Breast epithelium (tissue), 4 donors: ENCODE measurements at regions not wholly inside any gene's neighbourhood (a gene's known extent, or its start where the extent isn't known, plus 50 kb on each side); places are given as distances from the start of the nearest gene placed in this dataset.

Experiments
- DNase-seq, 2 donors: peaks; one replicate each; pipeline ENCODE4 v3.0.0-alpha.2; 2019; ENCODE audit warnings: low spot score in 2 of 2
- H3K27ac ChIP-seq, 2 donors: fragments of 200-600 bp; sonication (generic) in 1 of 2; one replicate each; pipeline ENCODE4 v1.5.1; 2016 to 2019; ENCODE audit warnings: mild to moderate bottlenecking in 1 of 2
- H3K27me3 ChIP-seq, 2 donors: fragments of 200-600 bp; sonication (generic) in 1 of 2; one replicate each; pipeline versions ENCODE4 v1.5.1 to v1.6.0; 2017 to 2019; ENCODE audit warnings: control low read depth in 1 of 2, mild to moderate bottlenecking in 1 of 2
- H3K36me3 ChIP-seq: fragments of 200-600 bp; one replicate; pipeline ENCODE4 v1.5.1; 2019
- H3K4me1 ChIP-seq, 2 donors: fragments of 200-600 bp; sonication (generic); one replicate each; pipeline ENCODE4 v1.5.1; 2016 to 2019; ENCODE audit warnings: control low read depth in 1 of 2
- H3K4me3 ChIP-seq, 3 donors: fragments of 200-600 bp; sonication (generic); 1 replicate in 2 of 3; 2 replicates in 1 of 3; pipeline ENCODE4 v1.5.1; 2016 to 2019; ENCODE audit warnings: mild to moderate bottlenecking in 3 of 3, moderate library complexity in 2 of 3
- H3K9me3 ChIP-seq, 2 donors: fragments of 200-600 bp; sonication (generic) in 1 of 2; one replicate each; pipeline ENCODE4 v1.5.1; 2016 to 2019; ENCODE audit warnings: control low read depth in 1 of 2
- POLR2A ChIP-seq: fragments of 450-650 bp; IDR thresholded peaks from one replicate; pipeline ENCODE4 v1.6.1; 2016; ENCODE audit warnings: antibody characterized with exemption, mild to moderate bottlenecking, moderate library complexity
- POLR2AphosphoS5 ChIP-seq, 3 donors: sonication (generic); formaldehyde crosslinking; IDR thresholded peaks; one replicate each; pipeline ENCODE4 v1.6.1; 2017; ENCODE audit warnings: antibody characterized with exemption in 3 of 3
- intact Hi-C: fragments of 100-400 bp; cut with DNase I; formaldehyde crosslinking; loops from one replicate; pipeline ENCODE4 v1.15.1; 2023; ENCODE audit warnings: low total_unique reads
- TF ChIP-seq, protein P1 (sequence below), 3 donors: fragments of 450-650 bp; IDR thresholded peaks; one replicate each; pipeline ENCODE4 v1.5.1; 2016 to 2017; ENCODE audit warnings: antibody characterized with exemption in 3 of 3, mild to moderate bottlenecking in 3 of 3, moderate library complexity in 3 of 3

DNA sequence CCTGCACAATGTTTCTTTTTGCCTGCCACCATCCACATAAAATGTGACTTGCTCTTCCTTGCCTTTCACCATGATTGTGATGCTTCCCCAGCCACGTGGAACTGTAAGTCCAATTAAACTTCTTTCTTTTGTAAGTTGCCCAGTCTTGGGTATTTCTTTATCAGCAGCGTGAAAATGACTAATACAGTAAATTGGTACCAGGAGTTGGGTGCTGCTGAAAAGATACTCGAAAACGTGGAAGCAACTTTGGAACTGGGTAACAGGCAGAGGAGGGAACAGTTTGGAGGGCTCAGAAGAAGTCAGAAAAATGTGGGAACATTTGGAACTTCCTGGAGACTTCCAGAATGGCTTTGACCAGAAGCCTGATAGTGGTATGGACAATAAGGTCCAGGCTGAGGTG is 425.3 kb downstream of the GPATCH2 start:
- TF ChIP-seq, protein P1, sequence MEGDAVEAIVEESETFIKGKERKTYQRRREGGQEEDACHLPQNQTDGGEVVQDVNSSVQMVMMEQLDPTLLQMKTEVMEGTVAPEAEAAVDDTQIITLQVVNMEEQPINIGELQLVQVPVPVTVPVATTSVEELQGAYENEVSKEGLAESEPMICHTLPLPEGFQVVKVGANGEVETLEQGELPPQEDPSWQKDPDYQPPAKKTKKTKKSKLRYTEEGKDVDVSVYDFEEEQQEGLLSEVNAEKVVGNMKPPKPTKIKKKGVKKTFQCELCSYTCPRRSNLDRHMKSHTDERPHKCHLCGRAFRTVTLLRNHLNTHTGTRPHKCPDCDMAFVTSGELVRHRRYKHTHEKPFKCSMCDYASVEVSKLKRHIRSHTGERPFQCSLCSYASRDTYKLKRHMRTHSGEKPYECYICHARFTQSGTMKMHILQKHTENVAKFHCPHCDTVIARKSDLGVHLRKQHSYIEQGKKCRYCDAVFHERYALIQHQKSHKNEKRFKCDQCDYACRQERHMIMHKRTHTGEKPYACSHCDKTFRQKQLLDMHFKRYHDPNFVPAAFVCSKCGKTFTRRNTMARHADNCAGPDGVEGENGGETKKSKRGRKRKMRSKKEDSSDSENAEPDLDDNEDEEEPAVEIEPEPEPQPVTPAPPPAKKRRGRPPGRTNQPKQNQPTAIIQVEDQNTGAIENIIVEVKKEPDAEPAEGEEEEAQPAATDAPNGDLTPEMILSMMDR (IDR thresholded peaks at IDR 0.05): no peak
- TF ChIP-seq POLR2A: no peak
- no peak for TF ChIP-seq POLR2AphosphoS5 (IDR thresholded peaks at IDR 0.05)
- Histone ChIP-seq H3K27ac (no peak overlapping the region), H3K4me1 (no peaks in the 10 kb centered on the region), H3K4me3 (no peak overlapping the region), H3K36me3 (no peaks in the 10 kb centered on the region), H3K9me3 (peaks cover 5 to 15% of the 10 kb centered on the region in 2 donors), H3K27me3 (no peaks in the 10 kb centered on the region)
- DNase-seq: no peak
- intact Hi-C loops: loop anchor here (5.0 kb wide), 1 partner anchor 467 kb away; no protein-coding TSS in a partner anchor

- Histone ChIP-seq H3K4me1 (no peaks in the 10 kb centered on the region), H3K9me3 (peaks cover 0 to 7% of the 10 kb centered on the region in 2 donors), H3K27ac (no peak overlapping the region), H3K36me3 (no peaks in the 10 kb centered on the region), H3K27me3 (no peaks in the 10 kb centered on the region), H3K4me3 (no peak overlapping the region)
- DNase-seq: no peak
- intact Hi-C loops: no loop called here
- TF ChIP-seq POLR2AphosphoS5 (IDR thresholded peaks at IDR 0.05) (no peak), POLR2A (no peak)
- TF ChIP-seq, protein P1 (IDR thresholded peaks at IDR 0.05): no peak
Observed at GRCh38 chr1:217196616-217197015, 434.3 kb downstream of the GPATCH2 start.

DNA sequence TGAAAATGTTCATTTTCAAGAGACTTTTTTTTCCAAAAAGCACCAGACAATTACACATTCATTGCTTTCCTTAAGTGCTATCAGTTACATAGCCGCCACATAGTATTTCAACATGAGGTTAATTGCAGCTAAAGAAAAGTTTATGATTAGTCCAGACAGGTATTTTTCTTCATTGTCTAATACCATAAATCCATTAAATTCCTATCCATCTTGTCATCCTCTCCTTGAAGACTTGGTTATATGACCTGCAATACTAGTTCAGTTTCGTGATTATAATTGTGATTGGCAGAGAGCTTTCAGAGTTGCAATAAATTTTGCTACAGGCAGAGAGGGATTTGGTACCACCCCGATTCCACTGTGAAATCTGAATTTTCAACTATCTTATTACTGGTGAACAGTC is 437.7 kb downstream of the GPATCH2 start:
- Histone ChIP-seq H3K4me1 (no peaks in the 10 kb centered on the region), H3K27me3 (no peaks in the 10 kb centered on the region), H3K4me3 (no peak overlapping the region), H3K36me3 (no peaks in the 10 kb centered on the region), H3K27ac (no peak overlapping the region), H3K9me3 (no peaks in the 10 kb centered on the region)
- intact Hi-C loops: no loop called here
- no peak for DNase-seq
- TF ChIP-seq, protein P1 (IDR thresholded peaks at IDR 0.05): no peak
- TF ChIP-seq POLR2A (no peak), POLR2AphosphoS5 (IDR thresholded peaks at IDR 0.05) (no peak)

DNA sequence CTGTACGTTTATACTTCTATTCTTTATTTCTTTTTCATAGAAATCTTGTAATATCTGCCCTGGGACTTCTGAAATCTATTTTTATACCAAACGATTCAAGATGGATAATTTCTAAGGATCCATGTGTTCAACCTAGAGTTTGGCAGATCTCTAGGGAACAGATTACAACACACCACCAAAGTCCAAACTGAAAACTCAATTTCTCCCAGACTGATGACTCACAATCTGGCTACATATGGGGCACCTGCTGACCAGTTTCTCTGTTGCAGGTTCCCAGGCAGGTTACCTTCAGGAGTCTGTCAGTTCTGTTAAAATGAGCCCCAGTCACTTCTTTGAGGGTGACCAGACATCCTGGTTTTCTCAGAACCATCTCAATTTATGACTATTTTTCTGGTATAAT is 439.4 kb downstream of the GPATCH2 start:
- Histone ChIP-seq H3K27ac (no peak overlapping the region), H3K36me3 (no peaks in the 10 kb centered on the region), H3K9me3 (no peaks in the 10 kb centered on the region), H3K27me3 (no peaks in the 10 kb centered on the region), H3K4me1 (no peaks in the 10 kb centered on the region), H3K4me3 (no peak overlapping the region)
- no peak for TF ChIP-seq POLR2AphosphoS5 (IDR thresholded peaks at IDR 0.05)
- no peak for TF ChIP-seq POLR2A
- TF ChIP-seq, protein P1 (IDR thresholded peaks at IDR 0.05): no peak
- intact Hi-C loops: no loop called here
- no peak for DNase-seq

GRCh38 chr1:217190359-217190758 is 440.5 kb downstream of the GPATCH2 start:
- TF ChIP-seq POLR2A (no peak), POLR2AphosphoS5 (IDR thresholded peaks at IDR 0.05) (no peak)
- TF ChIP-seq, protein P1 (IDR thresholded peaks at IDR 0.05): no peak
- H3K36me3 ChIP-seq: no peaks in the 10 kb centered on the region
- no peaks in the 10 kb centered on the region for H3K27me3 ChIP-seq
- no peak overlapping the region for H3K27ac ChIP-seq
- H3K9me3 ChIP-seq: no peaks in the 10 kb centered on the region
- no peaks in the 10 kb centered on the region for H3K4me1 ChIP-seq
- DNase-seq: no peak
- no peak overlapping the region for H3K4me3 ChIP-seq
- intact Hi-C loops: no loop called here
